Osteoblast (primary cell): ENCODE measurements at regions not wholly inside any gene's neighbourhood (a gene's known extent, or its start where the extent isn't known, plus 50 kb on each side); places are given as distances from the start of the nearest gene placed in this dataset.

Experiments used
- DNase-seq: peaks from one replicate; pipeline ENCODE4 v3.0.0; 2011; ENCODE audit warnings: low spot score, mixed read lengths; ENCODE audit not compliant: insufficient read length; ENCODE audit errors: missing footprints
- H2AFZ ChIP-seq: 2 replicates; pipeline ENCODE4 v1.6.0; 2011; ENCODE audit warnings: mild to moderate bottlenecking, low read length
- H3K27ac ChIP-seq: 2 replicates; pipeline ENCODE4 v1.5.1; 2011; ENCODE audit warnings: mild to moderate bottlenecking, low read depth, low read length, moderate library complexity
- H3K27me3 ChIP-seq: 2 replicates; pipeline ENCODE4 v1.6.0; 2012; ENCODE audit warnings: mild to moderate bottlenecking, control low read depth, inconsistent platforms, low read length, moderate library complexity; ENCODE audit not compliant: insufficient read depth
- H3K36me3 ChIP-seq: 2 replicates; pipeline ENCODE4 v1.5.1; 2011; ENCODE audit warnings: mild to moderate bottlenecking, low read length, control low read depth, moderate library complexity; ENCODE audit not compliant: insufficient read depth
- H3K4me1 ChIP-seq: 2 replicates; pipeline ENCODE4 v1.5.1; 2011; ENCODE audit warnings: mild to moderate bottlenecking, low read length, control low read depth, moderate library complexity; ENCODE audit not compliant: insufficient read depth
- H3K4me2 ChIP-seq: 2 replicates; pipeline ENCODE4 v1.6.0; 2011; ENCODE audit warnings: mild to moderate bottlenecking, low read length; ENCODE audit not compliant: insufficient read depth
- H3K4me3 ChIP-seq: fragments of 200-600 bp; sonication (generic); 3 replicates; pipeline ENCODE4 v1.5.1; 2012; ENCODE audit warnings: mild to moderate bottlenecking, low read length, inconsistent platforms; ENCODE audit not compliant: insufficient read depth
- H3K79me2 ChIP-seq: 2 replicates; pipeline ENCODE4 v1.6.0; 2012; ENCODE audit warnings: mild to moderate bottlenecking, low read length, control low read depth, inconsistent platforms; ENCODE audit not compliant: insufficient read depth
- H3K9me3 ChIP-seq: 2 replicates; pipeline ENCODE4 v1.5.1; 2011; ENCODE audit warnings: low read depth, low read length, control low read depth
- H4K20me1 ChIP-seq: 2 replicates; pipeline ENCODE4 v1.6.0; 2012; ENCODE audit warnings: mild to moderate bottlenecking, low read length, control low read depth; ENCODE audit not compliant: insufficient read depth
- TF ChIP-seq, protein P1 (sequence below): IDR thresholded peaks from 2 replicates; pipeline ENCODE4 v1.5.1; 2011; ENCODE audit warnings: mild to moderate bottlenecking, low read depth, low read length, moderate library complexity; ENCODE audit errors: extremely low read depth

DNA sequence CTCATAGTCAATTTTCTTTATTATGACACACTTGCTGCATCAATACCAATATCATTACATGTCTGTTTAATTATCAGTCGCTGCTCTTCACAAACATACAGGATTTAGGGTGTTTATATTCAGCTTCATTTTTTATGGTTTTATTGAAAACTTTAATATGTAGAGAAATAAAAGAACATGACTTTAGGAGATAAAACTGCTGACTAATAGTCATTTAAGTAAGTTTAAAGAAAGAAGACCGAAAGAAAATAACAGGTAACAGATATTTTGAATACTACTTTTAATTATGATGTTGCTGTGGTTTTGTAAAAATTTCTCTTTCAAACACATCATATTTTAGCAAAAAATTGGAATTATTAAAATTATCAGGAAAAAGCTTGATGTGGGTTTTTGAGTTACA is 685.1 kb upstream of the BRINP3 start:
- no peaks in the 10 kb centered on the region for H4K20me1 ChIP-seq
- no peak overlapping the region for H2AFZ ChIP-seq
- no peaks in the 10 kb centered on the region for H3K27me3 ChIP-seq
- no peak overlapping the region for H3K27ac ChIP-seq
- peaks cover 2% of the 10 kb centered on the region for H3K9me3 ChIP-seq
- H3K4me1 ChIP-seq = no peaks in the 10 kb centered on the region
- no peaks in the 10 kb centered on the region for H3K36me3 ChIP-seq
- DNase-seq = no peak
- no peak overlapping the region for H3K4me2 ChIP-seq
- no peaks in the 10 kb centered on the region for H3K79me2 ChIP-seq
- no peak overlapping the region for H3K4me3 ChIP-seq
- TF ChIP-seq, protein P1, sequence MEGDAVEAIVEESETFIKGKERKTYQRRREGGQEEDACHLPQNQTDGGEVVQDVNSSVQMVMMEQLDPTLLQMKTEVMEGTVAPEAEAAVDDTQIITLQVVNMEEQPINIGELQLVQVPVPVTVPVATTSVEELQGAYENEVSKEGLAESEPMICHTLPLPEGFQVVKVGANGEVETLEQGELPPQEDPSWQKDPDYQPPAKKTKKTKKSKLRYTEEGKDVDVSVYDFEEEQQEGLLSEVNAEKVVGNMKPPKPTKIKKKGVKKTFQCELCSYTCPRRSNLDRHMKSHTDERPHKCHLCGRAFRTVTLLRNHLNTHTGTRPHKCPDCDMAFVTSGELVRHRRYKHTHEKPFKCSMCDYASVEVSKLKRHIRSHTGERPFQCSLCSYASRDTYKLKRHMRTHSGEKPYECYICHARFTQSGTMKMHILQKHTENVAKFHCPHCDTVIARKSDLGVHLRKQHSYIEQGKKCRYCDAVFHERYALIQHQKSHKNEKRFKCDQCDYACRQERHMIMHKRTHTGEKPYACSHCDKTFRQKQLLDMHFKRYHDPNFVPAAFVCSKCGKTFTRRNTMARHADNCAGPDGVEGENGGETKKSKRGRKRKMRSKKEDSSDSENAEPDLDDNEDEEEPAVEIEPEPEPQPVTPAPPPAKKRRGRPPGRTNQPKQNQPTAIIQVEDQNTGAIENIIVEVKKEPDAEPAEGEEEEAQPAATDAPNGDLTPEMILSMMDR = no peak

DNA sequence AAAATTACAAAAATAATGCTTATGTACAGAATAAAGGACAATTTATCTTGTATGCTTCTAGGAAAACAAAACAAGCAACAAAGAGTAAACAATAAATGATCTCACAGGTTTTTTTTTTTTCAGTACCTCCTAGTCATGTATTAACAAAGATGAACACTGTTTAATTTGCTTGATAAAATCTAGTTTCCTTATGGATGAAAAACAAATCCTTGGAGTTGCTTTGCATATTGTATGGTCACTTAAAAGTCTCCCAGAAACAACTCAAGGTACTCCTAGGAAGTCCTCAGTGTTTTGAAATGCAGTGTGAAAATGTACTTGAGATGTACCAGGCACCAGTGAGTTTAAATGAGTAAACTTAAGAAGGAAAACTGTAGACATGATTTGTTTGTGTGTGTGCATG is 686.0 kb upstream of the BRINP3 start:
- Histone ChIP-seq H3K4me3 (no peak overlapping the region), H3K36me3 (no peaks in the 10 kb centered on the region), H3K4me1 (no peaks in the 10 kb centered on the region), H3K79me2 (no peaks in the 10 kb centered on the region), H3K4me2 (no peak overlapping the region), H3K27ac (no peak overlapping the region), H3K9me3 (peaks cover 2% of the 10 kb centered on the region), H4K20me1 (no peaks in the 10 kb centered on the region), H2AFZ (no peak overlapping the region), H3K27me3 (no peaks in the 10 kb centered on the region)
- DNase-seq = no peak
- TF ChIP-seq, protein P1 = no peak

DNA sequence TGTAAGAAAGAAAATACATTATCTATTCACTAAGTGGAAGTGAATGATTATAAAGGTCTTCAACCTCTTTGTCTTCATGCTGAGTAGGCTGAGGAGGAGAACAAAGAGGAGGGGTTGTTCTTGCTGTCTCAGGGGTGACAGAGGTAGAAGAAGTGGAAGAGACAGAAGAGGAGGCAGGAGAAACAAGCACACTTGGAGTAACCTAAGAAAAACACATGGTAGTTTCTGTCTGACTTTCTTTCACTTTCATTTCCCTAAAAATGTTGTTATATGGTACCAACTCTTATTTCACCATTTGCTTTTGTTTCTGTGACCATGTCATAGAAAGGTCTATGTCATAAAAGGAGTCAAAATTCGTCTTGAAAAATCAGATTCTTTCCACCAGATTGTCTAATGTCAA is 696.6 kb upstream of the BRINP3 start:
- Histone ChIP-seq H3K9me3 (no peaks in the 10 kb centered on the region), H3K36me3 (no peaks in the 10 kb centered on the region), H3K27me3 (no peaks in the 10 kb centered on the region), H2AFZ (no peak overlapping the region), H3K4me3 (no peak overlapping the region), H3K27ac (no peak overlapping the region), H3K79me2 (no peaks in the 10 kb centered on the region), H3K4me2 (no peak overlapping the region), H4K20me1 (no peaks in the 10 kb centered on the region), H3K4me1 (no peaks in the 10 kb centered on the region)
- TF ChIP-seq, protein P1 = no peak
- DNase-seq = no peak

DNA sequence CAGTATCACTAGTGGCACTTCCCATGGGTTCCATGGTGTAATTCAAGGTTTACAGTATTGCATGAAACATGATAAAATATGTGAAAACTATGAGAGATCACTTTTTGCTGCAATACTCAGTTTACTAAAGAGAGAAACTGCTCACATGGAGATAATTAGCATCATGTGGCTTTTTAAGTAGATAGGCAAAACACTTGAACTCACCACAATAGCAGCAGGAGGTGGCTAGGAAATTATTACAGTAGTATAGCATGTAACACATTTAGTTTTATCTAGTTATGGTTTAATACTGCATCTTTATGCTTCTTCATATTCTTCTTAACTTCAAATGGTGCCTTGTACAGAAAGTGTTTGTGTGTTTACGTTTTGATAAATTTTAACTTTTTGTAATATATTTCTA is 698.5 kb upstream of the BRINP3 start:
- no peak overlapping the region for H3K27ac ChIP-seq
- H3K4me1 ChIP-seq = no peaks in the 10 kb centered on the region
- DNase-seq = no peak
- no peaks in the 10 kb centered on the region for H4K20me1 ChIP-seq
- H3K4me3 ChIP-seq = no peak overlapping the region
- no peaks in the 10 kb centered on the region for H3K79me2 ChIP-seq
- H3K27me3 ChIP-seq = no peaks in the 10 kb centered on the region
- no peak overlapping the region for H2AFZ ChIP-seq
- H3K4me2 ChIP-seq = no peak overlapping the region
- H3K9me3 ChIP-seq = no peaks in the 10 kb centered on the region
- no peaks in the 10 kb centered on the region for H3K36me3 ChIP-seq
- TF ChIP-seq, protein P1 = no peak
